GM19240 (cell line): ENCODE measurements at regions not wholly inside any gene's neighbourhood (a gene's known extent, or its start where the extent isn't known, plus 50 kb on each side); places are given as distances from the start of the nearest gene placed in this dataset.

Experiments used
- DNase-seq: peaks from one replicate; pipeline ENCODE4 v3.0.0; 2011; ENCODE audit warnings: low spot score; ENCODE audit not compliant: insufficient read length

GRCh38 chr18:41545091-41545888, 409.7 kb upstream of the PIK3C3 start:
- DNase-seq: no peak

- DNase-seq: no peak
Observed at GRCh38 chr18:41543815-41544214, 411.2 kb upstream of the PIK3C3 start.

- no peak for DNase-seq
Observed at GRCh38 chr18:41540237-41540871, 414.7 kb upstream of the PIK3C3 start.

- DNase-seq: no peak
Observed at GRCh38 chr18:41538751-41539150, 416.3 kb upstream of the PIK3C3 start.

- DNase-seq: no peak
Observed at GRCh38 chr18:41537666-41538065, 417.4 kb upstream of the PIK3C3 start.

GRCh38 chr18:41532344-41533086, 422.5 kb upstream of the PIK3C3 start:
- DNase-seq: no peak

- DNase-seq: no peak
Observed at GRCh38 chr18:41530970-41531369, 424.1 kb upstream of the PIK3C3 start.

GRCh38 chr18:41529093-41529492, 425.9 kb upstream of the PIK3C3 start:
- DNase-seq: no peak

- no peak for DNase-seq
Observed at GRCh38 chr18:41526054-41526453, 429.0 kb upstream of the PIK3C3 start.

GRCh38 chr18:41524674-41525470, 430.2 kb upstream of the PIK3C3 start:
- no peak for DNase-seq

GRCh38 chr18:41517142-41517541, 437.9 kb upstream of the PIK3C3 start:
- DNase-seq: no peak

- DNase-seq: no peak
Observed at GRCh38 chr18:41513438-41513837, 441.6 kb upstream of the PIK3C3 start.

- DNase-seq: no peak
Observed at GRCh38 chr18:41504316-41504715, 450.7 kb upstream of the PIK3C3 start.

GRCh38 chr18:41501848-41502247, 453.2 kb upstream of the PIK3C3 start:
- DNase-seq: no peak

GRCh38 chr18:41499345-41499744, 455.7 kb upstream of the PIK3C3 start:
- DNase-seq: no peak

- no peak for DNase-seq
Observed at GRCh38 chr18:41490861-41491260, 464.2 kb upstream of the PIK3C3 start.

- no peak for DNase-seq
Observed at GRCh38 chr18:41486575-41486974, 468.5 kb upstream of the PIK3C3 start.

GRCh38 chr18:41484069-41484468, 471.0 kb upstream of the PIK3C3 start:
- no peak for DNase-seq

GRCh38 chr18:41482501-41482900, 472.5 kb upstream of the PIK3C3 start:
- no peak for DNase-seq

- no peak for DNase-seq
Observed at GRCh38 chr18:41466436-41467160, 488.4 kb upstream of the PIK3C3 start.

- DNase-seq: no peak
Observed at GRCh38 chr18:41465386-41465785, 489.6 kb upstream of the PIK3C3 start.
